ENCODE measurements at regions not wholly inside any gene's neighbourhood (a gene's known extent, or its start where the extent isn't known, plus 50 kb on each side); places are given as distances from the start of the nearest gene placed in this dataset.

DNA sequence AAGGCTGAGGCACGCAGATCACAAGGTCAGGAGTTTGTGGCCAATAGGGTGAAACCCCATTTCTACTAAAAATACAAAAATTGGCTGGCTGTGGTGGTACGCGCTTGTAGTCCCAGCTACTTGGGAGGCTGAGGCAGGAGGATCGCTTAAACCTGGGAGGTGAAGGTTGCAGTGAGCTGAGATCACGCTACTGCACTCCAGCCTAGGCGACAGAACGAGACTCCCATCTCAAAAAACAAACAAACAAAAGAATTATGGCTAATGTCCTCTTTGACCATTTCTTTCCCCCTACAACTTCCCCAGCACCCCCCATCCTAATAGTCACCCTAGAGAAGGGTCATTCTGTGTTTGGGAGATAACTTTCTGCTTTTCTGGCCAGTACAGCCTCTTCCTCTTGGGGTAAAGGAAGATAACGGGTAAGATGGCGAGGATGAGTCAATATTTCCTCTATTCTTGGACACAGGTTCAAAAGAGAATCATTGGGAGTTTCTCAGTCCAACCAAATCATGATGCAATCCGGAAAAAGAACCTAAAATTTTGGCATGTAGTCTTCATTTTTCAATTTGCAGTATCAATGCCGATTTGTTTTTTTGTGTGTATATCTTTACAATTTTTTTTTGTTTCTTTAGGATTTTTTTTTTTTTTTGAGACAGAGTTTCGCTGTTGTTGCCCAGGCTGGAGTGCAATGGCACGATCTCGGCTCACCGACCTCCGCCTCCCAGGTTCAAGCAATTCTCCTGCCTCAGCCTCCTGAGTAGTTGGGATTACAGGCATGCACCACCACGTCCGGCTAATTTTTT, 107.6 kb upstream of the MED13 start:
- Mint-ChIP-seq H3K36me3 (no peaks in the 10 kb centered on the region), H3K27ac (no peak overlapping the region), H3K9me3 (no peaks in the 10 kb centered on the region), H3K27me3 (no peaks in the 10 kb centered on the region), H3K4me1 (ENCODE audit: unreplicated experiment) (no peaks in the 10 kb centered on the region), H3K4me3 (no peak overlapping the region)
- TF ChIP-seq, protein P1, sequence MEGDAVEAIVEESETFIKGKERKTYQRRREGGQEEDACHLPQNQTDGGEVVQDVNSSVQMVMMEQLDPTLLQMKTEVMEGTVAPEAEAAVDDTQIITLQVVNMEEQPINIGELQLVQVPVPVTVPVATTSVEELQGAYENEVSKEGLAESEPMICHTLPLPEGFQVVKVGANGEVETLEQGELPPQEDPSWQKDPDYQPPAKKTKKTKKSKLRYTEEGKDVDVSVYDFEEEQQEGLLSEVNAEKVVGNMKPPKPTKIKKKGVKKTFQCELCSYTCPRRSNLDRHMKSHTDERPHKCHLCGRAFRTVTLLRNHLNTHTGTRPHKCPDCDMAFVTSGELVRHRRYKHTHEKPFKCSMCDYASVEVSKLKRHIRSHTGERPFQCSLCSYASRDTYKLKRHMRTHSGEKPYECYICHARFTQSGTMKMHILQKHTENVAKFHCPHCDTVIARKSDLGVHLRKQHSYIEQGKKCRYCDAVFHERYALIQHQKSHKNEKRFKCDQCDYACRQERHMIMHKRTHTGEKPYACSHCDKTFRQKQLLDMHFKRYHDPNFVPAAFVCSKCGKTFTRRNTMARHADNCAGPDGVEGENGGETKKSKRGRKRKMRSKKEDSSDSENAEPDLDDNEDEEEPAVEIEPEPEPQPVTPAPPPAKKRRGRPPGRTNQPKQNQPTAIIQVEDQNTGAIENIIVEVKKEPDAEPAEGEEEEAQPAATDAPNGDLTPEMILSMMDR (conservative IDR thresholded peaks at IDR 0.05), result no peak
- no peak for DNase-seq (ENCODE audit: extremely low spot score, unreplicated experiment)

DNA sequence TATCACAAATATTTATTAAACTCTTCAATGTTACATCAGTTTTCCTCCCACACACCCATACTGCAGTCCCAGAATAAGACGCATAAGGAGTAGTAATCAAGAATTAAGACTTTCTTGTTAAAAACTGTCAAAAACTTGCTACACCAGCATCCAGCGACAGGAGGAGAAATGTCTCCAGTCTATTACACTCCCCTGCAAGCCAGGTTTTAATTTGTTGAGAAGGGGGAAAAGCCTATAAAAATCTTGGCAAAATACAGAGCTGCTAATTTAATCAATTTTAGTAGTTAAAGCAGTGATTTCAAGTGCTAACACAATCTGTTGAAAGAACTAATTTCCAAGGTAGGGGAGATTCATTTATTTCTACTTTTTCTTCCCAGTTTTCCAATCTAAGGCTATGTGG, 102.0 kb upstream of the MED13 start:
- TF ChIP-seq, protein P1 (conservative IDR thresholded peaks at IDR 0.05), result no peak
- Mint-ChIP-seq H3K36me3 (no peaks in the 10 kb centered on the region), H3K4me1 (ENCODE audit: unreplicated experiment) (peaks cover 9% of the 10 kb centered on the region), H3K4me3 (no peak overlapping the region), H3K27me3 (no peaks in the 10 kb centered on the region), H3K27ac (no peak overlapping the region), H3K9me3 (no peaks in the 10 kb centered on the region)
- no peak for DNase-seq (ENCODE audit: extremely low spot score, unreplicated experiment)

DNA sequence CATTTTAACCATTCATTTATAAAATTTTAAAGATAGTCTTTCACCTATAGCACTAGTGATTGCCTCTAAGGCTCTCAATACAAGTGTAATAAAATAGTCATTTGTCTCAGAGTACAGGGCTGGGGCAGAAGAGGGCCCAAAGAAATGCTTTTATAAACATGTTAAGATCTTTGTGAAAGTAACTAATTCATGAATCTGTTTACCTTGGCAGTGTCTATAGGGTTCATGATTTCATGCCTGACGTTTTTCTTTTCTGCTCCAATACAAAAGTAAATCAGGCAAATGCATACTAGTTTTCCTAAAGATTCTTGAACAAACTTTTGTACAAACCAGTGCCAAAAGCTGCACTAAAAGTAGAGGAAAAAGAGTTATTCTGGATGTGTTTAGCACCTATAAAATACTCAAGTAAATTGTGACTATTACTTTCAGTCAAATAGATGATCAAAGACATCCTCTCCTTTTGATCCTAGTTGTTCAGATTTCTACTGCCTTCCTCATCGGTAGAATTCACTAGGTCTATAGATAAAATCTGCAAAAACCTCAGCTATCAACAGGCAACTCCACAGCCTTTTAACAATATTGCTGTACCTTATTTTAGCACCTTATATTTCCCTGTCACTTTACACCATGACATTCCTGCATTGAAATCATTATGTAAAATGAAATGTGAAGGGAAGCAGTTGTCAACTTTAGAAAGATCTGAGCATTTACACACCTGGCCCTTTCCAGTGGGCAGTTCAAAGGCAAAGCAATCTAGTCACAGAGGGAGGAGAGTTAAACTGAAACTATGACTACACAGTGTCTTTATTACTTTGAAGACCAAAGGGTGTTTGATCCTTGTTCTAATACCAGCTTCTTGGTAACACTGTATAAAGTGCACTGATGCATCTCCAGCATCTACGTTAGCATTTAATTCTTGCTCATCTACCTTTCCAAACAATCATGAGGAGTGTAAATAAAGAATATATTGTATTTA, 100.0 kb upstream of the MED13 start:
- Mint-ChIP-seq H3K36me3 (no peaks in the 10 kb centered on the region), H3K4me3 (no peak overlapping the region), H3K4me1 (ENCODE audit: unreplicated experiment) (peaks cover 9% of the 10 kb centered on the region), H3K27ac (peak overlapping the region; percentile 16), H3K27me3 (no peaks in the 10 kb centered on the region), H3K9me3 (no peaks in the 10 kb centered on the region)
- TF ChIP-seq, protein P1 (conservative IDR thresholded peaks at IDR 0.05), result no peak
- DNase-seq (ENCODE audit: extremely low spot score, unreplicated experiment), result no peak

DNA sequence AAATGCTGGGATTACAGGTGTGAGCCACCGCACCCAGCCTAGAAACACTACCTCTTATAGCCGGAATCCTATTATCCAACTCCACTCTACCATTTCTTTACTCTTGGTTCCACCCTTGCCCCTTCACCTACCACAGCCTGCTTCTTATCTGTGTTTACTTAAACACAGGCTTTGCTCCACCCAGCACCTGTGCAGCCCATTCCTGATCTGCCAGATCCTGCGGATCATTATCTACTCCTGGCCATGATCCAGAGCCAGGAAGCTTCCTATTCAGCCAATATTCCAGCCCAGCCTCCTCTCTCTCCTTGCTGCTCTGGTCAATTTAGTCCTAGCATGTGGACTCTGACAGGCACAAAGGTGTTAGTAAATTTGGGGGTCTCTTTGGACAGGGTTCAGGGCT, 98.8 kb upstream of the MED13 start:
- Mint-ChIP-seq H3K27me3 (no peaks in the 10 kb centered on the region), H3K27ac (no peak overlapping the region), H3K36me3 (no peaks in the 10 kb centered on the region), H3K4me1 (ENCODE audit: unreplicated experiment) (peaks cover 9% of the 10 kb centered on the region), H3K4me3 (no peak overlapping the region), H3K9me3 (no peaks in the 10 kb centered on the region)
- TF ChIP-seq, protein P1 (conservative IDR thresholded peaks at IDR 0.05), result no peak
- DNase-seq (ENCODE audit: extremely low spot score, unreplicated experiment), result no peak

DNA sequence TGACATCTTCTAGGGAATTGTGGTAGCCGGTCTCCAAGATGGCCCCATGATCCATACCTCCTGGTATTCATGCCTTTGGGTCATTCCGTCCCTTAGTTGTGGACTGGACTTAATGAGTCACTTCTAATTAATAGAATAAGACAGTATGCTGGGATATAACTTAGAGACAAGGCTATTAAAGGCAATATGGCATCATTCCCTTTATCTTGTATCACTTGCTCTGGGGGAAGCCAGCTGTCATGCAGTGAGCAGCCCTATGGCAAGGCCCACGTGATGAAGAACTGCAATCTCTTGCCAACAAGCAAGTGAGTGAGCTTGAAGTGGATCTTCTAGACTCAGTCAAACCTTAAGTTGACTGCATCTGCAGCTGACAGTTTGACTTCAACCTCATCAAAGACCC, 97.8 kb upstream of the MED13 start:
- Mint-ChIP-seq H3K4me1 (ENCODE audit: unreplicated experiment) (peaks cover 9% of the 10 kb centered on the region), H3K36me3 (no peaks in the 10 kb centered on the region), H3K9me3 (no peaks in the 10 kb centered on the region), H3K27me3 (no peaks in the 10 kb centered on the region), H3K4me3 (no peak overlapping the region), H3K27ac (no peak overlapping the region)
- TF ChIP-seq, protein P1 (conservative IDR thresholded peaks at IDR 0.05), result no peak
- DNase-seq (ENCODE audit: extremely low spot score, unreplicated experiment), result no peak

All from type B pancreatic cell (in vitro differentiated cells).